H9 (cell line): ENCODE measurements at regions not wholly inside any gene's neighbourhood (a gene's known extent, or its start where the extent isn't known, plus 50 kb on each side); places are given as distances from the start of the nearest gene placed in this dataset.

Experiments
- DNase-seq: peaks from one replicate; pipeline ENCODE4 v3.0.0-alpha.2; 2017
- H2AFZ ChIP-seq: one replicate; pipeline ENCODE4 v1.6.1; 2013; ENCODE audit warnings: mild to moderate bottlenecking, low read length, control low read depth, moderate library complexity
- H2AK5ac ChIP-seq: 2 replicates; pipeline ENCODE4 v1.6.1; 2013; ENCODE audit warnings: low read length, control low read depth, mixed read lengths; ENCODE audit not compliant: insufficient read length
- H2BK120ac ChIP-seq: one replicate; pipeline ENCODE4 v1.6.1; 2013; ENCODE audit warnings: low read depth, mild to moderate bottlenecking, low read length, control low read depth, inconsistent platforms; ENCODE audit not compliant: poor library complexity, severe bottlenecking
- H2BK12ac ChIP-seq: 2 replicates; pipeline ENCODE4 v1.6.1; 2013; ENCODE audit warnings: low read length, control low read depth, mixed read lengths, low read depth; ENCODE audit not compliant: insufficient read length
- H2BK15ac ChIP-seq: 2 replicates; pipeline ENCODE4 v1.6.1; 2013; ENCODE audit warnings: low read depth, low read length, control low read depth
- H2BK20ac ChIP-seq: one replicate; pipeline ENCODE4 v1.6.1; 2013; ENCODE audit warnings: low read depth, mild to moderate bottlenecking, low read length, control low read depth, inconsistent platforms; ENCODE audit not compliant: poor library complexity, severe bottlenecking
- H2BK5ac ChIP-seq: 2 replicates; pipeline ENCODE4 v1.6.1; 2013; ENCODE audit warnings: low read length, control low read depth, mixed read lengths; ENCODE audit not compliant: insufficient read length
- H3K14ac ChIP-seq: 2 replicates; pipeline ENCODE4 v1.6.1; 2013; ENCODE audit warnings: low read length, control low read depth; ENCODE audit not compliant: insufficient read depth
- H3K18ac ChIP-seq: 2 replicates; pipeline ENCODE4 v1.6.1; 2013; ENCODE audit warnings: low read depth, mild to moderate bottlenecking, mixed read lengths, low read length, control low read depth; ENCODE audit not compliant: insufficient read length
- H3K23ac ChIP-seq: 2 replicates; pipeline ENCODE4 v1.6.1; 2013; ENCODE audit warnings: low read length, control low read depth, mixed read lengths, low read depth; ENCODE audit not compliant: insufficient read length
- H3K23me2 ChIP-seq: 2 replicates; pipeline ENCODE4 v1.6.1; 2013; ENCODE audit warnings: low read depth, mild to moderate bottlenecking, mixed read lengths, low read length, control low read depth; ENCODE audit not compliant: insufficient read length, poor library complexity, severe bottlenecking
- H3K27ac ChIP-seq: 2 replicates; pipeline ENCODE4 v1.5.1; 2013; ENCODE audit warnings: low read length, control low read depth, mixed read lengths, low read depth; ENCODE audit not compliant: insufficient read length
- H3K27me3 ChIP-seq: 2 replicates; pipeline ENCODE4 v1.6.1; 2013; ENCODE audit warnings: low read length, control low read depth, inconsistent platforms; ENCODE audit not compliant: insufficient read depth
- H3K4ac ChIP-seq: 2 replicates; pipeline ENCODE4 v1.6.1; 2013; ENCODE audit warnings: low read depth, mild to moderate bottlenecking, control low read depth, inconsistent platforms, low read length, moderate library complexity
- H3K4me1 ChIP-seq: 2 replicates; pipeline ENCODE4 v1.6.1; 2013; ENCODE audit warnings: low read length, control low read depth, inconsistent platforms; ENCODE audit not compliant: insufficient read depth
- H3K4me2 ChIP-seq: 2 replicates; pipeline ENCODE4 v1.6.1; 2013; ENCODE audit warnings: low read length, control low read depth, mixed read lengths; ENCODE audit not compliant: insufficient read length, insufficient read depth
- H3K56ac ChIP-seq: 2 replicates; pipeline ENCODE4 v1.6.1; 2013; ENCODE audit warnings: low read depth, mild to moderate bottlenecking, mixed read lengths, low read length, control low read depth; ENCODE audit not compliant: insufficient read length
- H3K79me1 ChIP-seq: 2 replicates; pipeline ENCODE4 v1.6.1; 2013; ENCODE audit warnings: low read depth, mild to moderate bottlenecking, moderate library complexity, low read length, control low read depth, inconsistent platforms; ENCODE audit not compliant: insufficient read depth, poor library complexity, severe bottlenecking
- H3K79me2 ChIP-seq: 2 replicates; pipeline ENCODE4 v1.6.1; 2013; ENCODE audit warnings: low read length, control low read depth, inconsistent platforms; ENCODE audit not compliant: insufficient read depth
- H3K9ac ChIP-seq: 2 replicates; pipeline ENCODE4 v1.6.1; 2013; ENCODE audit warnings: low read length, control low read depth, mixed read lengths; ENCODE audit not compliant: insufficient read length; ENCODE audit errors: extremely low read depth
- H3K9me3 ChIP-seq: one replicate; pipeline ENCODE4 v1.6.1; 2013; ENCODE audit warnings: low read depth, low read length, inconsistent platforms; ENCODE audit not compliant: control insufficient read depth
- H3T11ph ChIP-seq: one replicate; pipeline ENCODE4 v1.6.1; 2013; ENCODE audit warnings: mild to moderate bottlenecking, low read length, control low read depth, inconsistent platforms
- H4K20me1 ChIP-seq: one replicate; pipeline ENCODE4 v1.6.1; 2013; ENCODE audit not compliant: control insufficient read depth, insufficient read length, insufficient read depth
- H4K5ac ChIP-seq: 2 replicates; pipeline ENCODE4 v1.6.1; 2013; ENCODE audit warnings: low read depth, mild to moderate bottlenecking, mixed read lengths, low read length, control low read depth; ENCODE audit not compliant: insufficient read length
- H4K8ac ChIP-seq: replicated peaks from 2 replicates; pipeline ENCODE4 v1.6.1; 2013; ENCODE audit warnings: low read length, control low read depth, mixed read lengths, low read depth; ENCODE audit not compliant: insufficient read length
- H4K91ac ChIP-seq: 2 replicates; pipeline ENCODE4 v1.6.1; 2013; ENCODE audit warnings: low read depth, mild to moderate bottlenecking, moderate library complexity, mixed read lengths, low read length, control low read depth; ENCODE audit not compliant: insufficient read length
- H3K27ac Mint-ChIP-seq, 3 experiments: 2 replicates in 2 of 3; 3 replicates in 1 of 3; pipeline ENCODE4 v1.8.0; 2020 to 2021; ENCODE audit warnings: mixed read lengths in 3 of 3, mild to moderate bottlenecking in 1 of 3, moderate library complexity in 1 of 3
- H3K27me3 Mint-ChIP-seq: 2 replicates; pipeline ENCODE4 v1.8.0; 2021; ENCODE audit warnings: low read depth, mild to moderate bottlenecking, moderate library complexity, mixed read lengths
- H3K36me3 Mint-ChIP-seq, 3 experiments: 2 replicates in 2 of 3; 3 replicates in 1 of 3; pipeline ENCODE4 v1.8.0; 2020 to 2021; ENCODE audit warnings: low read depth in 3 of 3, mixed read lengths in 3 of 3; ENCODE audit not compliant: insufficient read depth in 1 of 3
- H3K4me1 Mint-ChIP-seq, 2 experiments: 2 replicates each; pipeline ENCODE4 v1.8.0; 2020; ENCODE audit warnings: mixed read lengths in 2 of 2
- H3K4me3 Mint-ChIP-seq, 2 experiments: 2 replicates in 1 of 2; 3 replicates in 1 of 2; pipeline ENCODE4 v1.8.0; 2020 to 2021; ENCODE audit warnings: mild to moderate bottlenecking in 2 of 2, mixed read lengths in 2 of 2, moderate library complexity in 1 of 2
- H3K9me3 Mint-ChIP-seq, 2 experiments: 2 replicates in 1 of 2; 3 replicates in 1 of 2; pipeline ENCODE4 v1.8.0; 2020; ENCODE audit warnings: mild to moderate bottlenecking in 2 of 2, mixed read lengths in 2 of 2, moderate library complexity in 1 of 2
- WGBS: extraction: QIAGEN DNeasy Blood & Tissue Kit; methylation state at CpG from one replicate; pipeline ENCODE4 v1.1.7; 2013; ENCODE audit warnings: missing lambda C conversion rate, low lambda C conversion rate, mixed read lengths; ENCODE audit not compliant: insufficient read length; ENCODE audit errors: extremely low coverage; 5-methylcytosine and 5-hydroxymethylcytosine counted together
- TF ChIP-seq, protein P1 (sequence below): fragments of 200-600 bp; sonication (generic); conservative IDR thresholded peaks from 3 replicates; pipeline ENCODE4 v1.8.0; 2021; ENCODE audit warnings: antibody characterized with exemption, mild to moderate bottlenecking

DNA sequence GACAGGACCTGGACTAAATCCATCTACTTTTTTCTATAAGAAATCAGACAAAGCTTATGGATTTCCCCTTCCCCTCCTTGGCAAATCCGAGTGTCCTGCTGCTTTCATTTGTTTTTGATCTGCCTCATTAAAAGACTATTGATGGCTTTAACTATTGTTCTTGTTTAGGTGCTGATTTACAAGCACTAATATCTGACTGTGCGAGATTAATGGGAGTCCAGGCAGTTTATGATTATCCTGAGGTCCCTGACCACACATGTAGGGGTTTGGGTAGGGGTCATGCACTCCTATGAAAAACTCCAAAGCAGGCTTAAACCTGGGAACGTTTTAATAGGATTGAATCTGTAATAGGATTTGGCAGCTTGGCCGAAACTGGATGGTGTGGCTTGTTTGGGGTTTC is 317.5 kb upstream of the POU3F2 start:
- no peak overlapping the region for H3K23ac ChIP-seq
- H3K27ac ChIP-seq, result no peak overlapping the region
- H3K9me3 Mint-ChIP-seq, result peaks cover 7 to 8% of the 10 kb centered on the region in 2 experiments
- H3K4ac ChIP-seq, result no peak overlapping the region
- H3K79me1 ChIP-seq, result no peaks in the 10 kb centered on the region
- no peak overlapping the region for H4K8ac ChIP-seq
- no peak overlapping the region for H3K27ac Mint-ChIP-seq
- no peak overlapping the region for H2AFZ ChIP-seq
- H3K4me1 Mint-ChIP-seq, result peaks cover 2 to 8% of the 10 kb centered on the region in 2 experiments; a peak in 3 of 4 replicates
- H4K20me1 ChIP-seq, result no peaks in the 10 kb centered on the region
- no peak overlapping the region for H3K18ac ChIP-seq
- no peak overlapping the region for H2BK15ac ChIP-seq
- no peak overlapping the region for H2AK5ac ChIP-seq
- H3K4me2 ChIP-seq, result no peak overlapping the region
- no peak overlapping the region for H2BK5ac ChIP-seq
- no peak overlapping the region for H4K91ac ChIP-seq
- TF ChIP-seq, protein P1, sequence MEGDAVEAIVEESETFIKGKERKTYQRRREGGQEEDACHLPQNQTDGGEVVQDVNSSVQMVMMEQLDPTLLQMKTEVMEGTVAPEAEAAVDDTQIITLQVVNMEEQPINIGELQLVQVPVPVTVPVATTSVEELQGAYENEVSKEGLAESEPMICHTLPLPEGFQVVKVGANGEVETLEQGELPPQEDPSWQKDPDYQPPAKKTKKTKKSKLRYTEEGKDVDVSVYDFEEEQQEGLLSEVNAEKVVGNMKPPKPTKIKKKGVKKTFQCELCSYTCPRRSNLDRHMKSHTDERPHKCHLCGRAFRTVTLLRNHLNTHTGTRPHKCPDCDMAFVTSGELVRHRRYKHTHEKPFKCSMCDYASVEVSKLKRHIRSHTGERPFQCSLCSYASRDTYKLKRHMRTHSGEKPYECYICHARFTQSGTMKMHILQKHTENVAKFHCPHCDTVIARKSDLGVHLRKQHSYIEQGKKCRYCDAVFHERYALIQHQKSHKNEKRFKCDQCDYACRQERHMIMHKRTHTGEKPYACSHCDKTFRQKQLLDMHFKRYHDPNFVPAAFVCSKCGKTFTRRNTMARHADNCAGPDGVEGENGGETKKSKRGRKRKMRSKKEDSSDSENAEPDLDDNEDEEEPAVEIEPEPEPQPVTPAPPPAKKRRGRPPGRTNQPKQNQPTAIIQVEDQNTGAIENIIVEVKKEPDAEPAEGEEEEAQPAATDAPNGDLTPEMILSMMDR, result no peak
- H3T11ph ChIP-seq, result no peak overlapping the region
- no peak overlapping the region for H2BK120ac ChIP-seq
- no peaks in the 10 kb centered on the region for H3K9me3 ChIP-seq
- H4K5ac ChIP-seq, result no peak overlapping the region
- H3K27me3 ChIP-seq, result no peaks in the 10 kb centered on the region
- H3K36me3 Mint-ChIP-seq, result peaks cover 0 to 7% (median 3%) of the 10 kb centered on the region in 3 experiments; a peak in 4 of 7 replicates
- H3K79me2 ChIP-seq, result no peaks in the 10 kb centered on the region
- no peaks in the 10 kb centered on the region for H3K23me2 ChIP-seq
- no peak overlapping the region for H2BK12ac ChIP-seq
- H2BK20ac ChIP-seq, result no peak overlapping the region
- H3K4me1 ChIP-seq, result no peaks in the 10 kb centered on the region
- WGBS, result no CpG with 5 or more reads among the region's 4 CpGs
- no peak overlapping the region for H3K9ac ChIP-seq
- H3K27me3 Mint-ChIP-seq, result no peaks in the 10 kb centered on the region; the same call in 1 of the 2 replicates
- H3K14ac ChIP-seq, result no peak overlapping the region
- no peak overlapping the region for H3K56ac ChIP-seq
- H3K4me3 Mint-ChIP-seq, result no peak overlapping the region
- no peak for DNase-seq
